Breast epithelium (tissue), 4 donors: ENCODE measurements at regions not wholly inside any gene's neighbourhood (a gene's known extent, or its start where the extent isn't known, plus 50 kb on each side); places are given as distances from the start of the nearest gene placed in this dataset.
A peak's percentile ranks its signal among the peaks of the same experiment; 100 is the strongest.

Experiments used
- DNase-seq, 2 donors: peaks; one replicate each; pipeline ENCODE4 v3.0.0-alpha.2; 2019; ENCODE audit warnings: low spot score in 2 of 2
- H3K27ac ChIP-seq, 2 donors: fragments of 200-600 bp; sonication (generic) in 1 of 2; one replicate each; pipeline ENCODE4 v1.5.1; 2016 to 2019; ENCODE audit warnings: mild to moderate bottlenecking in 1 of 2
- H3K27me3 ChIP-seq, 2 donors: fragments of 200-600 bp; sonication (generic) in 1 of 2; one replicate each; pipeline versions ENCODE4 v1.5.1 to v1.6.0; 2017 to 2019; ENCODE audit warnings: control low read depth in 1 of 2, mild to moderate bottlenecking in 1 of 2
- H3K36me3 ChIP-seq: fragments of 200-600 bp; one replicate; pipeline ENCODE4 v1.5.1; 2019
- H3K4me1 ChIP-seq, 2 donors: fragments of 200-600 bp; sonication (generic); one replicate each; pipeline ENCODE4 v1.5.1; 2016 to 2019; ENCODE audit warnings: control low read depth in 1 of 2
- H3K4me3 ChIP-seq, 3 donors: fragments of 200-600 bp; sonication (generic); 1 replicate in 2 of 3; 2 replicates in 1 of 3; pipeline ENCODE4 v1.5.1; 2016 to 2019; ENCODE audit warnings: mild to moderate bottlenecking in 3 of 3, moderate library complexity in 2 of 3
- H3K9me3 ChIP-seq, 2 donors: fragments of 200-600 bp; sonication (generic) in 1 of 2; one replicate each; pipeline ENCODE4 v1.5.1; 2016 to 2019; ENCODE audit warnings: control low read depth in 1 of 2
- CTCF ChIP-seq, 3 donors: fragments of 450-650 bp; IDR thresholded peaks; one replicate each; pipeline ENCODE4 v1.5.1; 2016 to 2017; ENCODE audit warnings: antibody characterized with exemption in 3 of 3, mild to moderate bottlenecking in 3 of 3, moderate library complexity in 3 of 3
- POLR2A ChIP-seq: fragments of 450-650 bp; IDR thresholded peaks from one replicate; pipeline ENCODE4 v1.6.1; 2016; ENCODE audit warnings: antibody characterized with exemption, mild to moderate bottlenecking, moderate library complexity
- POLR2AphosphoS5 ChIP-seq, 3 donors: sonication (generic); formaldehyde crosslinking; IDR thresholded peaks; one replicate each; pipeline ENCODE4 v1.6.1; 2017; ENCODE audit warnings: antibody characterized with exemption in 3 of 3
- intact Hi-C: fragments of 100-400 bp; cut with DNase I; formaldehyde crosslinking; loops from one replicate; pipeline ENCODE4 v1.15.1; 2023; ENCODE audit warnings: low total_unique reads

- TF ChIP-seq POLR2A (no peak), POLR2AphosphoS5 (IDR thresholded peaks at IDR 0.05) (no peak), CTCF (IDR thresholded peaks at IDR 0.05) (no peak)
- H3K36me3 ChIP-seq, result no peaks in the 10 kb centered on the region
- H3K27me3 ChIP-seq, result no peaks in the 10 kb centered on the region
- DNase-seq, result no peak
- intact Hi-C loops, result no loop called here
- peaks cover 0 to 3% of the 10 kb centered on the region in 2 donors for H3K4me1 ChIP-seq
- no peaks in the 10 kb centered on the region for H3K9me3 ChIP-seq
- no peak overlapping the region for H3K4me3 ChIP-seq
- H3K27ac ChIP-seq, result no peak overlapping the region
These were observed 80.7 kb upstream of the MROH9 start for GRCh38 chr1:170854677-170855076.

GRCh38 chr1:170856455-170856854 lies 78.9 kb upstream of the MROH9 start:
- Histone ChIP-seq H3K9me3 (no peaks in the 10 kb centered on the region), H3K4me1 (peaks cover 0 to 3% of the 10 kb centered on the region in 2 donors), H3K27me3 (no peaks in the 10 kb centered on the region), H3K27ac (no peak overlapping the region), H3K4me3 (no peak overlapping the region), H3K36me3 (no peaks in the 10 kb centered on the region)
- intact Hi-C loops, result no loop called here
- DNase-seq, result no peak
- TF ChIP-seq POLR2A (no peak), CTCF (IDR thresholded peaks at IDR 0.05) (no peak), POLR2AphosphoS5 (IDR thresholded peaks at IDR 0.05) (no peak)

DNA sequence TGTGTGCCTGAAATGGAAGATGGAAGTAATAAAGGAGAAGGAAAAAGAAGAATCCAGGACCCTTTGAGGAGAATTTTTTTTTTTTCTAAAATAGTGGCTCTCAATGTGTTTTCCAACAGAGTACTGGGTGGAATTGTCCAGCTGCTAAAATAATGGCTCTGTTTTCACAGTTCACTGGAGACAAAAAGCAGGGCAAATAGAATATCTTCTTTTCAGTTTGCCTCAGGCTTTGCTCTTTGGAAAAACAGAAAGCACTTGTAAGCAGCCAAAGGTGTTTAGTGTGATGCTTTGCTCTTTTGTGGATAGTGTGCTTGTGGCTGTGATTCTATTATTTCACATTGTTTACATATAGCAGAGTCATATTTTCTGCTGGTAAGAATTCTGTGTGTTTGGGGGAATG lies 77.4 kb upstream of the MROH9 start:
- no peak for DNase-seq
- no peak overlapping the region for H3K27ac ChIP-seq

DNA sequence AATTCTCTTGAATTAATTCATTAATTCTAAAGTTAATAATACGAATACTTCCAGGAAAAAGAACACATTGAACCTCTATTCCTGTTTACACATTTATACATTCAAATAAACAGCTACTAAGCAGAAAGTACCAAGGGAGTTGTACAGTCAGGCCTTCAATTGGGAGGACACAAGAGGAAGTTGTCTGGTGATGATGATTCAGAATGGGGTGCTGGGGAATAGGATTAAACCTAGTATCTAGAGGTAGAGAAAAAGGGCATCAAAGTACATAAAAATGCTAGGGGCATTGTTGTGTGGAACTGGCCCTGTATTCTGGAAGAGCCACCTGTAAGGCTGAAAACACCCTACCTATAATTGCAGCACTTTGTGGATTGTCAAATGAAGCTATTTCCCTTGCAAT lies 71.7 kb upstream of the MROH9 start:
- intact Hi-C loops, result no loop called here
- no peaks in the 10 kb centered on the region for H3K36me3 ChIP-seq
- H3K27me3 ChIP-seq, result no peaks in the 10 kb centered on the region
- DNase-seq, result no peak
- no peaks in the 10 kb centered on the region for H3K9me3 ChIP-seq
- no peak for TF ChIP-seq POLR2A
- TF ChIP-seq POLR2AphosphoS5 (IDR thresholded peaks at IDR 0.05), result no peak
- TF ChIP-seq CTCF (IDR thresholded peaks at IDR 0.05), result no peak
- H3K4me1 ChIP-seq, result no peaks in the 10 kb centered on the region
- peak overlapping the region; percentile 13 to 61 for H3K27ac ChIP-seq
- no peak overlapping the region for H3K4me3 ChIP-seq

More for the DNA sequence above, 77.4 kb upstream of the MROH9 start:
- H3K4me3 ChIP-seq, result no peak overlapping the region
- intact Hi-C loops, result no loop called here
- H3K36me3 ChIP-seq, result no peaks in the 10 kb centered on the region
- no peaks in the 10 kb centered on the region for H3K9me3 ChIP-seq
- no peaks in the 10 kb centered on the region for H3K27me3 ChIP-seq
- peaks cover 0 to 3% of the 10 kb centered on the region in 2 donors for H3K4me1 ChIP-seq
- TF ChIP-seq POLR2A (no peak), CTCF (IDR thresholded peaks at IDR 0.05) (no peak), POLR2AphosphoS5 (IDR thresholded peaks at IDR 0.05) (no peak)

- TF ChIP-seq POLR2AphosphoS5 (IDR thresholded peaks at IDR 0.05) (no peak), CTCF (IDR thresholded peaks at IDR 0.05) (no peak), POLR2A (no peak)
- DNase-seq, result no peak
- no peaks in the 10 kb centered on the region for H3K9me3 ChIP-seq
- intact Hi-C loops, result no loop called here
- peak overlapping the region; percentile 52 to 61 for H3K27ac ChIP-seq
- H3K4me3 ChIP-seq, result no peak overlapping the region
- H3K27me3 ChIP-seq, result no peaks in the 10 kb centered on the region
- no peaks in the 10 kb centered on the region for H3K36me3 ChIP-seq
- H3K4me1 ChIP-seq, result no peaks in the 10 kb centered on the region
These were observed 71.1 kb upstream of the MROH9 start for GRCh38 chr1:170864238-170864637.
